ENCODE measurements at regions not wholly inside any gene's neighbourhood (a gene's known extent, or its start where the extent isn't known, plus 50 kb on each side); places are given as distances from the start of the nearest gene placed in this dataset.

GRCh38 chr17:14840616-14841231 is 424.4 kb downstream of the PMP22 start:
- no peak overlapping the region for H3K4me3 ChIP-seq
- H3K36me3 ChIP-seq: no peaks in the 10 kb centered on the region
- H3K4me1 ChIP-seq: no peaks in the 10 kb centered on the region
- no peak overlapping the region for H3K27ac ChIP-seq
- H3K9me3 ChIP-seq: no peaks in the 10 kb centered on the region
- TF ChIP-seq POLR2A (IDR thresholded peaks at IDR 0.05) (no peak), CTCF (IDR thresholded peaks at IDR 0.05) (no peak)
- no peak for DNase-seq
- no peaks in the 10 kb centered on the region for H3K27me3 ChIP-seq

- Histone ChIP-seq H3K27me3 (no peaks in the 10 kb centered on the region), H3K4me3 (no peak overlapping the region), H3K9me3 (no peaks in the 10 kb centered on the region), H3K4me1 (no peaks in the 10 kb centered on the region), H3K36me3 (no peaks in the 10 kb centered on the region), H3K27ac (no peak overlapping the region)
- TF ChIP-seq CTCF (IDR thresholded peaks at IDR 0.05) (no peak), POLR2A (IDR thresholded peaks at IDR 0.05) (no peak)
- DNase-seq: no peak
Measured at GRCh38 chr17:14838567-14838966, 426.6 kb downstream of the PMP22 start.

GRCh38 chr17:14833201-14833785 is 431.8 kb downstream of the PMP22 start:
- no peaks in the 10 kb centered on the region for H3K4me1 ChIP-seq
- no peak overlapping the region for H3K27ac ChIP-seq
- H3K9me3 ChIP-seq: no peaks in the 10 kb centered on the region
- no peak for DNase-seq
- no peak overlapping the region for H3K4me3 ChIP-seq
- TF ChIP-seq POLR2A (IDR thresholded peaks at IDR 0.05): no peak
- H3K27me3 ChIP-seq: no peaks in the 10 kb centered on the region
- H3K36me3 ChIP-seq: no peaks in the 10 kb centered on the region

GRCh38 chr17:14831491-14831890 is 433.6 kb downstream of the PMP22 start:
- H3K4me3 ChIP-seq: no peak overlapping the region

GRCh38 chr17:14827396-14827919 is 437.7 kb downstream of the PMP22 start:
- no peak for DNase-seq
- Histone ChIP-seq H3K9me3 (peaks cover 0 to 3% (median 0%) of the 10 kb centered on the region in 4 donors), H3K27me3 (no peaks in the 10 kb centered on the region), H3K27ac (no peak overlapping the region), H3K4me1 (no peaks in the 10 kb centered on the region), H3K4me3 (no peak overlapping the region), H3K36me3 (no peaks in the 10 kb centered on the region)
- TF ChIP-seq CTCF (IDR thresholded peaks at IDR 0.05) (no peak), POLR2A (IDR thresholded peaks at IDR 0.05) (no peak)

More at GRCh38 chr17:14831491-14831890, 433.6 kb downstream of the PMP22 start:
- H3K36me3 ChIP-seq: no peaks in the 10 kb centered on the region
- no peak for DNase-seq
- H3K9me3 ChIP-seq: no peaks in the 10 kb centered on the region
- H3K27ac ChIP-seq: no peak overlapping the region
- no peaks in the 10 kb centered on the region for H3K4me1 ChIP-seq
- no peaks in the 10 kb centered on the region for H3K27me3 ChIP-seq
- TF ChIP-seq CTCF (IDR thresholded peaks at IDR 0.05) (no peak), POLR2A (IDR thresholded peaks at IDR 0.05) (no peak)

- no peak for TF ChIP-seq POLR2A (IDR thresholded peaks at IDR 0.05)
- TF ChIP-seq CTCF (IDR thresholded peaks at IDR 0.05): no peak
- no peak overlapping the region for H3K27ac ChIP-seq
- peaks cover 0 to 3% (median 0%) of the 10 kb centered on the region in 4 donors for H3K9me3 ChIP-seq
- H3K4me1 ChIP-seq: no peaks in the 10 kb centered on the region
- H3K36me3 ChIP-seq: no peaks in the 10 kb centered on the region
- no peak for DNase-seq
- H3K27me3 ChIP-seq: no peaks in the 10 kb centered on the region
- H3K4me3 ChIP-seq: no peak overlapping the region
Measured at GRCh38 chr17:14826358-14826757, 438.8 kb downstream of the PMP22 start.

All from Peyer's patch (tissue), 4 donors.